T47D (cell line): ENCODE measurements at regions not wholly inside any gene's neighbourhood (a gene's known extent, or its start where the extent isn't known, plus 50 kb on each side); places are given as distances from the start of the nearest gene placed in this dataset.

ENCODE experiments used
- DNase-seq, 2 experiments: peaks; one replicate each; pipeline versions ENCODE4 v3.0.0 to v3.0.0-alpha.2; 2011 to 2012; ENCODE audit warnings: low read depth in 1 of 2, low spot score in 1 of 2
- JUND ChIP-seq: IDR thresholded peaks from 2 replicates; pipeline ENCODE4 v1.6.1; 2012; ENCODE audit warnings: low read depth
- in situ Hi-C: cut with HindIII; loops from 2 replicates; pipeline ENCODE4 v1.10.0; 2016; ENCODE audit warnings: low sequenced_read_pairs, low pct_unique_long_range_greater_than_20kb

DNA sequence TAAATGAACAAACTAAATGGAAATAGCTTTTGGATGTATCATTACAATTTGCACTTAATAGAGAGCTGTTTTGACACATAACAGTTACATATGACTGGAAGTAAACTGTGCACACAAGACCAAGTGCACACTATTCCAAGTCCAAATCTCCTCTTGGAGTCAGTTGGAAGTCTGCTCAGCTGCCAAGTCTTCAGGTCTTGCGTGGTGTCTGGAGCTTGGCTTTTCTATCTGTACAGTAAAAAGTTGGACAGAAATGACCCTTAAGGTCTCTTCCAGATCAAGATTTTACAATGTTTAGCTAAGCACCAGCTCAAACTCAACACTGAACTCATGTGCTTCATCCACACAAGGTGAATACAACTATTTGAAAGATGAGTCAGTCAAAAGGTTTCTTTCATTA lies 456.9 kb downstream of the RASEF start:
- no peak for DNase-seq
- in situ Hi-C loops: no loop called here
- TF ChIP-seq JUND: no peak

- in situ Hi-C loops: no loop called here
- TF ChIP-seq JUND: no peak
- peak; percentile 23 to 69 for DNase-seq
These were observed 456.2 kb downstream of the RASEF start for GRCh38 chr9:82606492-82607382.

DNA sequence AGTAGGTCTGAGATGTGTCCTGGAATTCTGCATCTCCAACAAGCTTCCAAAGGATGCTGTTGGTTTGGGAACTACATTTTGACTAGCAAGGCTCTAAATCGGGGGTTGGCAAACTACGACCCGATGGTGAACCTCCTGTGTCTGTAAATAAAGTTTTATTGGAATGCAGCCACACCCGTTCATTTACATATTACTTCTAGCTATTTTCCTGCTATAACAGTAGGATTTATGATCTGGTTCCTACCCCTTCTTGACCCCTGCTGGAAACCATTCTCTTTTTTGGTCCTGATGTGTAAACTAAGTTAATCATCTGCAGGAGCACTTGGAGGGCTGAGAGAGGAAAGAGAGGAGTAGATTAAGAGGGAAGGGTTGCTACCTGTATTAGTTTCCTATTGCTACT lies 454.5 kb downstream of the RASEF start:
- in situ Hi-C loops: no loop called here
- no peak for DNase-seq
- no peak for TF ChIP-seq JUND

- in situ Hi-C loops: no loop called here
- no peak for TF ChIP-seq JUND
- no peak for DNase-seq
These were observed 450.0 kb downstream of the RASEF start for GRCh38 chr9:82612942-82613341.

- in situ Hi-C loops: no loop called here
- DNase-seq: no peak
- no peak for TF ChIP-seq JUND
These were observed 449.4 kb downstream of the RASEF start for GRCh38 chr9:82613498-82613897.

GRCh38 chr9:82616545-82616944 lies 446.4 kb downstream of the RASEF start:
- no peak for DNase-seq
- no peak for TF ChIP-seq JUND
- in situ Hi-C loops: no loop called here

DNA sequence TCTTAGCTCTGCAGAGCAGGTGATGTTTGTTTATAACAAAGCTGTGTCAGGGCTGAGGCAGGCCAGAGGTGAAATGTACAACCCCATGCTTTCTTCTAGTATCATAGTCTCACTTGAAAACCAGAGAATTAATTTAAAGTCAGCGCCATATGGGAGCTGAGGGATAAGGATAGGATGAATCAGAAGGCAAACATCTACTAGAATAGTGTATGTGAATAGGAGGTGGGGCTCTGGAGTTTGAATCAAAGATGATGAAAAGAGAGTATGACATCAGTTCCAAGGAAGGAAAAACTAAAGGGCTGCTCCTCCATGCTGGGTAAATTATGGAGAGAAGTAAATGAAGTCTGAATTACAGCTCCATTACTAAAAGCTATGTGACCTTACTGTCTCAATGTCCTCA lies 441.5 kb downstream of the RASEF start:
- DNase-seq: no peak
- in situ Hi-C loops: no loop called here
- no peak for TF ChIP-seq JUND

- no peak for TF ChIP-seq JUND
- in situ Hi-C loops: no loop called here
These were observed 425.6 kb downstream of the RASEF start for GRCh38 chr9:82637368-82637767.

DNA sequence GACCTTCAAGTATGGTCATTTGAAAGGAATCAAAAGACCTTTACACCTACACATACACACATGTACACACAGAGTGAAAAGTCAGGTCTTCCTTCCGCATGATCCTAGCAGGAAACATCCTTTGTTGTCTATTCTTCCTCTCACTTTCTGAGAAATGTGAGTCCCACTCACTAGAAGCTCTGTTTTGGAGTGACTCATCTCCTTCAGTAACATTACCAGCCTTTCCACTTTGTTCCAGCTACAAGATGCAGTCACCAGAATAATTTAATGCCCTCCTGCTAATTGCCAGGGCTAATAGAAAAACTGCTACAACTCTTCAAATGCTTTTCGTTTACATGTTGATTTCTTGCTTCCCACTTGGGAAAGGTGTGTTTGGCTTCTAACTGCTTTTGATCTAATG lies 417.3 kb downstream of the RASEF start:
- in situ Hi-C loops: no loop called here
- TF ChIP-seq JUND: no peak
- DNase-seq: no peak

More at GRCh38 chr9:82637368-82637767, 425.6 kb downstream of the RASEF start:
- DNase-seq: no peak

DNA sequence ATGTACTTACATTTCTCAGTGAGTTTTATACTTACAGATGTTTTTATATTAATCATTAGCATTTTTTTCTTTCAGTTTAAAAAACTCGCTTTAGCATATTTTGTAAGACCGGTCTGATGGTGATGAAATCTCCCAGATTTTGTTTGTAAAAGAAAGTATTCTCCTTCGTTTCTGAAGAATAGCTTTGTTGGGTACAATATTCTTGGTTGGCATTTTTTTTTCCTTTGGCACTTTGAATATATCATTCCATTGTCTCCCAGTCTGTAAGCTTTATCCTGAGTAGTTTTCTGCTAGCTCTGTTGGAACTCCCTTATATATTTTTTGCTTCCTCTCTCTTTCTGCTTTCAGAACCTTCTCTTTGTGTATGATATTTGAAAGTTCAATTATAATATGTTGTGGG lies 412.6 kb downstream of the RASEF start:
- no peak for TF ChIP-seq JUND
- no peak for DNase-seq
- in situ Hi-C loops: no loop called here

DNA sequence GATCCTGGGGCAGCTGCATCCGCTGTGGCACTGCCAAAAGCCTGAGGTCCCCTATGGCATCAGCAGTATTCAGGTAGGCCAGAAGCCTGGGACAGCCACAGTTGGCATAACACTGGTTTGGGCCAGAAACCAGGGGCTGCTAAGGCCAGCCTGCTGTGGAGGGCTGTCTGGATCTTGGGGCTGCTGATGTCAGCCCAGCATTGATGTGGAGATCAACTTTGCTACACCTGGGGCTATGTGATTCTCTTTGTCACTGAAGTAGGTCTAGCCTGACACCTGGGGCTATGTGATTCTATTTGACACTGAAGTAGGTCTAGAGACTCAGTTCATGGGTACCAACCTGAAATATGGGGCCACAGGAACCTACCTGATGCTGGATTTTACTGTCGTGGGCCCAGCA lies 411.5 kb downstream of the RASEF start:
- no peak for TF ChIP-seq JUND
- in situ Hi-C loops: no loop called here
- no peak for DNase-seq

DNA sequence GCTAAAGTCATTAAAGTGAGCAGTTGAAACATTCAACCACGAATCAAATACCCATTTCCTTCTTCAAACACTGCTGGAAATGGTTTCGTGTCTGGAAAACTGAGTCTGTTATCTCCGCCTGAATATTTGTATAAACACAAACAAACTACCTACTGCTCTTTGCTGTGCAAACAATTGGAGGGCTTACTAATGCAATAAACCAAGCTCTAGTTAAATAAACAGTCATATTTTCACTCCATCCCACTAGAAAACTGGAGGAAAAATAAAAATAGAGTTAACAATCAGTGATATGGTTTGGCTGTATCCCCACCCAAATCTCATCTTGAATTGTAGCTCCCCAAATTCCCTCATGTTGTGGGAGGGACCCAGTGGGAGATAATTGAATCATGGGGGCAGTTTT lies 397.6 kb downstream of the RASEF start:
- no peak for DNase-seq
- in situ Hi-C loops: no loop called here
- TF ChIP-seq JUND: no peak

GRCh38 chr9:82668689-82669199 lies 394.2 kb downstream of the RASEF start:
- in situ Hi-C loops: no loop called here
- DNase-seq: no peak
- no peak for TF ChIP-seq JUND
